Ecto neural progenitor cell (in vitro differentiated cells): ENCODE measurements at regions not wholly inside any gene's neighbourhood (a gene's known extent, or its start where the extent isn't known, plus 50 kb on each side); places are given as distances from the start of the nearest gene placed in this dataset.
"Not testable (repeated sequence)": the region's sequence is repeated elsewhere in the genome, so short reads cannot be mapped to it uniquely, and the experiment has no call there.

ENCODE experiments used
- DNase-seq: peaks from one replicate; pipeline ENCODE4 v3.0.0-alpha.2; 2018; ENCODE audit warnings: low spot score

- no peak for DNase-seq
Measured at GRCh38 chr3:166663194-166663593, 716.9 kb downstream of the ZBBX start.

DNA sequence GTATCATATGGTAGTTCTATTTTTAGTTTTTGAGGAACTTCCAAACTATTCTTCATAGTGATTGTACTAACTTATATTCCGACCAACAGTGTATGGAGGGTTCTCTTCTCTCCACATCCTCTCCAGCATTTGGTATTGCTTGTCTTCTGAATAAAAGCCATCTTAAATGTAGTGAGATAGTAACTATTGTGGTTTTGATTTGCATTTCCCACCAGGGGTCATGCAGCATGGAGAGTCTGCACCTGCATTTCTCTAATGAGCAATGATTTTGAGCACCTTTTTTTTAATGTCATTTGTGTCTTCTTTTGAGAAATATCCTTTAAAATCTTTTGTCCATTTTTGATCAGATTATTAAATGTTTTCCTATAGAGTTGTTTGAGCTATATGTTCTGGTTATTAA, 718.5 kb downstream of the ZBBX start:
- DNase-seq: no peak

GRCh38 chr3:166660962-166661361, 719.1 kb downstream of the ZBBX start:
- DNase-seq: no peak

DNA sequence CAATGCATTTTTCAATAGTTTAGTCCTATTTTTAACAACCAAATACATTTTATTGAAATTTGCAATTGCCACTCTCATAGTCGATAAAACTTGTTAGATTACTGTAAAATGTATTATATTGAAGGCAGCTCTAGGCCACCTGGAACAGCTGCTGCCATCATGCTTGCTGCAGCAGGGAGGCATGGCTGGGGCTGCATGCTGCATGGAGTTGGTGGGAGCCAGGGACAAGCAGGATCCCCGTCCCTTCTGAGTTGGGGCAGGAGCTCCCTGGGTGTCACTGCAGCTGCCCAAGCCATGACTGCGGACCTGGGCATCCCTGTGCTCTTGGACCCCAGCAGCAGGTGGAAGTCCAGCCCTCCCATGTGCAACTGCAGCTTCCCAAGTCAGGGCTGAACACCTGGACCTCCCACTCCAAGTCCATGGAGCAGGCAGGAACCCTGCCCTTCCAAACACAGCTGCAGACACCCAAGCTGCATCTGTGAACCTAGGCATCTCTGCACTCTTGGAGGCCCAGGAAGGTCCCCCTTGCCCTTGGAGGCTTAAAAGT, 742.0 kb downstream of the ZBBX start:
- DNase-seq: no peak

- no peak for DNase-seq
Measured at GRCh38 chr3:166634091-166634746, 745.9 kb downstream of the ZBBX start.

GRCh38 chr3:166630190-166630589, 749.9 kb downstream of the ZBBX start:
- no peak for DNase-seq

DNA sequence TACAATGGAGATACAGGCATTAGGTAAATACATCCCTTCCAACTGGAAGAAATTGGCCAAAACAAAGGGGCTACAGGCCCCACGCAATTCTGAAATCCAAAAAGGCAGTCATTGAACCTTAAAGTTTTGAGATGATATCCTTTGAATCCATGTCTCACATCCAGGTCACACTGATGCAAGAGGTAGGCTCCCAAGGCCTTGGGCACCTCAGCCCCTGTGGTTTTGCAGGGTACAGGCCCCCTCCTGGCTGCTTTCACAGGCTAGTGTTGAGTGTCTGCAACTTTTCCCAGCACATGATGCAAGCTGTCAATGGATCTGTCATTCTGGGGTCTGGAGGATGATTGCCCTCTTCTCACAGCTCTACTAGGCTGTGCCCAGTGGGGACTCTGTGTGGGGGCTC, 766.7 kb downstream of the ZBBX start:
- DNase-seq: no peak

GRCh38 chr3:166612761-166613160, 767.3 kb downstream of the ZBBX start:
- not testable (repeated sequence) for DNase-seq

DNA sequence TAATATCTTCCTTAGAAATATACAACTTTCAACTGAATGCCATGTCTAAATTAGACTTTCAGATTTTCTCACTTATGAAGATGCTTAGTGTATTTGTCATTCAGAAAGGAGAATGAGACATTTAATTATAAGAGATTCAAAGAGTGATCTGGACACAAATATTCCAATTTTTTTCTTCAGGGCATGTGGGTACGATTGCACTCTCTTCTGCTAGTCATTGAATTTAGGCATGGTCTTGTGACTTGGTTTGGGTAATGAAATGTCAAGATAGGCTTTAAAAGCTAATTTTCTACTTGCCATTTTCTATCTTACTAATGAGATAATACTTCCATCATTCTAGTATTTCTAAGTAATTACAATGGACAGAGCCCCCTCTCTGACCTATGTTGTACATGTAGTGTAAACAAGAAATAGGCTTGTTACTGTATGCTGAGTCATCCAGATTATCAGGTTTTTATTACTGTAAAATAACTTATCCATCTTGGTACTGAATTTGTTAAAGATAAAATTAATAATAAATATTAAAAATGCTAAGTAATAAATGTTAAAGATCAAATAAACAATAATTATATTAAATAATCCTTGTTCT, 770.8 kb upstream of the BCHE start:
- DNase-seq: no peak

DNA sequence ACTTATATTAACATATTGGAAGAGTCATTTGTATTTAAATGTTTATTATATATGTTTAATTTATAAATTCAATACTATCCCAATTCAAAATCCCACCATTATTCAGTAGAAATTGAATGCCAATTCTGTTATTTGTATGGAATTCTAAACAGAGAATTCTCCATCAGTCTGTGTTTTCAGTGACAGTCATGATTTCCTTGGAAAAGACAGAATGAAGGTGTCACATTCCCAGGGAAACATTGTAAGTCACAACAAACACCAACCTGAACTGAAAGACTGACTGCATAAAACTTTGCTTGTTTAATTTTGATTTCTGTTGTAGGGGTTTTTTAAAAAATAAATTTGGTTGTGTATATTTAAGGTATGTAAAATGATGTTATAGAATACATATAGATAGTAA, 769.8 kb upstream of the BCHE start:
- no peak for DNase-seq

- no peak for DNase-seq
Measured at GRCh38 chr3:166593776-166594175, 756.6 kb upstream of the BCHE start.

DNA sequence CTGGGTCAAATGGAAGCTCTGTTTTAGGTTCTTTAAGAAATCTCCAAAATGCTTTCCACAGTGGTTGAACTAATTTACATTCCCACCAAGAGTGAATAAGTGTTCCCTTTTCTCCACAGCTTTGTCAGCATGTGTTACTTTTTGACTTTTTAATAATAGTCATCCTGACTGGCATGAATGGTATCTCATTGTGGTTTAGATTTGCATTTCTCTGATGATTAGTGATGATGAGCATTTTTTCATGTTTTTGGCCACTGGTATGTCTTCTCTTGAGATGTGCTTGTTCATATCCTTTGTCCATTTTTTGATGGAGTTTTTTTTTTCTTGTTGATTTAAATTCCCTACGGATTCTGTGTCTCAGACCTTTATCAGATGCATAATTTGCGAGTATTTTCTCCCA, 745.0 kb upstream of the BCHE start:
- no peak for DNase-seq

GRCh38 chr3:166580561-166580960, 743.3 kb upstream of the BCHE start:
- DNase-seq: no peak

- no peak for DNase-seq
Measured at GRCh38 chr3:166575161-166575560, 737.9 kb upstream of the BCHE start.

DNA sequence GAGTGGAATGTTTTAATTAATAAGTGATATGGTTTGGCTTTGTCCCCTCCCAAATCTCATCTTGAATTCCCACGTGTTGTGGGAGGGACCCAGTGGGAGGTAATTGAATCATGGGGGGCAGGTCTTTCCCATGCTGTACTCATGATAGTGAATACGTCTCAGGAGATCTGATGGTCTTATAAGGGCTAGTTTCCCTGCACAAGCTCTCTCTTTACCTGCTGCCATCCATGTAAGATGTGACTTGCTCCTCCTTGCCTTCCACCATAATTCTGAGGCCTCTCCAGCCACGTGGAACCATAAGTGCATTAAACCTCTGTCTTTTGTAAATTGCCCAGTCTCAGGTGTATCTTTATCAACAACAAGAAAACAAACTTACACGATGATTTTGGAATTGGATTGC, 734.5 kb upstream of the BCHE start:
- not testable (repeated sequence) for DNase-seq

- no peak for DNase-seq
Measured at GRCh38 chr3:166570102-166570501, 732.9 kb upstream of the BCHE start.

- no peak for DNase-seq
Measured at GRCh38 chr3:166569589-166569988, 732.4 kb upstream of the BCHE start.

DNA sequence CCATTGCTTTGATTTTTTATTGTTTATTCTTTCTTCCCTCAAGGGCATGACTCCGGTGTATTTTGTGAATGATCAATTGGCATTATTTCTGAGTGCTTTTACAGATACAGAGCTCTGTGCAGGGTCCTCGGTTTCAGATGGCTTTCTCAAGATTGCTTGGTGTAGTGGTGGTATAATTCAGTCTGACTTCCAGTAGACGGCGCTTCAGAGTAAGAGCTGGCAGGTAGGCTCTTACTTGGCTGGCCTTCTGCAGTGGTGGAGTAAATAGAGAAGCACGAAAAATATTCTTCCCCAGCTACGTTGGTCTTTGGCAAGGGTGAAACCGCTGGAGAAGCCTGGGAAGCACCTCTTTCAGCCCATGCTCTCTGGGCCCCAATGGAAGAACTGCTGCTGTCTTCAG, 723.0 kb upstream of the BCHE start:
- no peak for DNase-seq

GRCh38 chr3:166556955-166557354, 719.7 kb upstream of the BCHE start:
- DNase-seq: no peak

DNA sequence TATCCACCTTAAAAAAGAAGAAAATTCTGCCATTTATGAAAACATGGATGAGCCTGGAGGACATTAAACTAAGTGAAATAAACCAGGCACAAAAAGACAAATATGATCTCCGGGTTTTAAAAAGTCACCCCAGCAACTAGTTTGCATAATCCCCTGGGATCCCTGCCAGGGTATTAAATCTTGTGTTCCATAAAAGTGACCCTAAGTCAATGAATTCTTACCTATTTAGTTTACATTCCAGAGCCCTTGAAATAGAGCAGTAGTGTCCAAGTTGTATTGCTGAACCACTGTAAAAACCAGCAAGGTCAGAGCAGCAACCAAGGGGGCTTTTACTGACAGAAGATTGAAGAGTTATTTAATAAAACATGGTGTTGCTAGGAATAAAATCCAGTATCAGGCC, 716.8 kb upstream of the BCHE start:
- DNase-seq: no peak

DNA sequence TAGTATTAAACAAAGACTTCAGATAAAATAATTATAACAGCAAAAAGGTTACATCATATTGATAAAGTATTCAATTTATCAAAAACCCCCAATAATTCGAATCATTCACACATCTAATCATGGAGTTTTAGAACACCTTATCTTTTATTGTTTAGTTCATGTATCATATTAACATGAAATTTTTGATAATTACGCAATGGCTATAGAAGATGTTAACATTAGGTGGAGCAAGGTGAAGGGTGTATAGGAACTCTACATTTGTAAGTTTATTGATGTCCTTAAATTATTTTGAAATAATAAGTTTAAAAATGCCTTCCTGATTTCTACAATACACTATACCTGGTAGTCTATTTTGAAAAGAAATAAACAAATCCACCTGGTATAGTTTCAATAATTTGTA, 696.5 kb upstream of the BCHE start:
- no peak for DNase-seq

GRCh38 chr3:166531730-166532129, 694.5 kb upstream of the BCHE start:
- DNase-seq: no peak

- no peak for DNase-seq
Measured at GRCh38 chr3:166527325-166527724, 690.1 kb upstream of the BCHE start.

GRCh38 chr3:166526881-166527280, 689.7 kb upstream of the BCHE start:
- DNase-seq: no peak
